ENCODE measurements at regions not wholly inside any gene's neighbourhood (a gene's known extent, or its start where the extent isn't known, plus 50 kb on each side); places are given as distances from the start of the nearest gene placed in this dataset.

GRCh38 chr6:120096696-120097260, 747.2 kb upstream of the MAN1A1 start:
- Histone ChIP-seq H3K9me3 (ENCODE audit: control insufficient read depth, insufficient read depth, low read depth, low read length) (no peaks in the 10 kb centered on the region), H3K4me1 (ENCODE audit: control insufficient read depth, insufficient read depth, low read length) (no peaks in the 10 kb centered on the region), H3K4me3 (ENCODE audit: low read depth, low read length) (no peak overlapping the region), H3K36me3 (ENCODE audit: control insufficient read depth in 2 of 2, insufficient read depth in 1 of 2, low read length in 2 of 2) (no peaks in the 10 kb centered on the region), H3K27ac (ENCODE audit: extremely low read depth, low read depth, low read length) (no peak overlapping the region)
- no peak for TF ChIP-seq ZBTB20 (tag by site-specific recombination; IDR thresholded peaks at IDR 0.05)
- no peak for TF ChIP-seq TSHZ1 (tag by site-specific recombination; IDR thresholded peaks at IDR 0.05; ENCODE audit: borderline replicate concordance)
- no peak for TF ChIP-seq ZNF521 (tag by site-specific recombination; IDR thresholded peaks at IDR 0.05)
- TF ChIP-seq ZNF16 (tag by site-specific recombination; IDR thresholded peaks at IDR 0.05; ENCODE audit: low read depth), result no peak
- TF ChIP-seq ZNF510 (tag by site-specific recombination; IDR thresholded peaks at IDR 0.05; ENCODE audit: insufficient replicate concordance), result no peak
- TF ChIP-seq ZBTB17 (tag by site-specific recombination; IDR thresholded peaks at IDR 0.05), result no peak
- POLR2A ChIA-PET, result no interaction called here
- CTCF ChIA-PET, result no interaction called here

- H3K4me1 ChIP-seq (ENCODE audit: control insufficient read depth, insufficient read depth, low read length), result no peaks in the 10 kb centered on the region
- ChIA-PET CTCF (interaction anchor here (0.6 to 1.1 kb wide), 2 partner anchors 64 to 882 kb away, joined by 3 read pairs; no protein-coding TSS in a partner anchor), POLR2A (no interaction called here)
- H3K27ac ChIP-seq (ENCODE audit: extremely low read depth, low read depth, low read length), result no peak overlapping the region
- H3K4me3 ChIP-seq (ENCODE audit: low read depth, low read length), result no peak overlapping the region
- H3K9me3 ChIP-seq (ENCODE audit: control insufficient read depth, insufficient read depth, low read depth, low read length), result no peaks in the 10 kb centered on the region
- no peaks in the 10 kb centered on the region for H3K36me3 ChIP-seq (ENCODE audit: control insufficient read depth in 2 of 2, insufficient read depth in 1 of 2, low read length in 2 of 2)
- no peak for TF ChIP-seq GLI2 (tag by site-specific recombination; IDR thresholded peaks at IDR 0.05; ENCODE audit: borderline replicate concordance, low read depth)
- no peak for TF ChIP-seq ZNF184 (tag by site-specific recombination; IDR thresholded peaks at IDR 0.05)
- TF ChIP-seq ZSCAN16 (tag by site-specific recombination; IDR thresholded peaks at IDR 0.05), result no peak
- TF ChIP-seq YY1 (tag by site-specific recombination; IDR thresholded peaks at IDR 0.05), result no peak
- TF ChIP-seq REST (tag by site-specific recombination; IDR thresholded peaks at IDR 0.05), result no peak
- no peak for TF ChIP-seq ZNF600 (tag by site-specific recombination; IDR thresholded peaks at IDR 0.05)
- no peak for TF ChIP-seq ZNF707 (tag by site-specific recombination; IDR thresholded peaks at IDR 0.05)
- no peak for TF ChIP-seq MZF1 (tag by site-specific recombination; IDR thresholded peaks at IDR 0.05; ENCODE audit: borderline replicate concordance)
These were observed 733.6 kb upstream of the MAN1A1 start for GRCh38 chr6:120083186-120083585.

- H3K27ac ChIP-seq (ENCODE audit: extremely low read depth, low read depth, low read length), result no peak overlapping the region
- no peak overlapping the region for H3K4me3 ChIP-seq (ENCODE audit: low read depth, low read length)
- no peaks in the 10 kb centered on the region for H3K36me3 ChIP-seq (ENCODE audit: control insufficient read depth in 2 of 2, insufficient read depth in 1 of 2, low read length in 2 of 2)
- POLR2A ChIA-PET, result no interaction called here
- H3K9me3 ChIP-seq (ENCODE audit: control insufficient read depth, insufficient read depth, low read depth, low read length), result no peaks in the 10 kb centered on the region
- no peaks in the 10 kb centered on the region for H3K4me1 ChIP-seq (ENCODE audit: control insufficient read depth, insufficient read depth, low read length)
- CTCF ChIA-PET, result interaction anchor here (0.7 to 1.5 kb wide), 3 partner anchors 12 to 335 kb away, joined by 4 to 11 read pairs (median 4); no protein-coding TSS in a partner anchor
- TF ChIP-seq ZNF202 (tag by site-specific recombination; IDR thresholded peaks at IDR 0.05; ENCODE audit: borderline replicate concordance) (no peak), ZNF654 (tag by site-specific recombination; IDR thresholded peaks at IDR 0.05; ENCODE audit: low read depth) (peak; percentile 47), TRIM28 (IDR thresholded peaks at IDR 0.05; ENCODE audit: borderline replicate concordance, low read length) (no peak), KLF17 (tag by site-specific recombination; IDR thresholded peaks at IDR 0.05) (no peak), WT1 (tag by site-specific recombination; IDR thresholded peaks at IDR 0.05) (no peak), CTCF (tag by site-specific recombination; IDR thresholded peaks at IDR 0.05) (0 out of 2 replicates have a peak, but pooled peaks have one; percentile 26), ZNF704 (tag by site-specific recombination; IDR thresholded peaks at IDR 0.05) (no peak)
These were observed 727.9 kb upstream of the MAN1A1 start for GRCh38 chr6:120077489-120077888.

All from HEK293 (cell line).